ENCODE measurements at regions not wholly inside any gene's neighbourhood (a gene's known extent, or its start where the extent isn't known, plus 50 kb on each side); places are given as distances from the start of the nearest gene placed in this dataset.

GRCh38 chr14:71489742-71490141 lies 442.5 kb upstream of the RGS6 start:
- DNase-seq (ENCODE audit: low read depth in 2 of 2), result no peak

GRCh38 chr14:71491931-71492330 lies 440.3 kb upstream of the RGS6 start:
- DNase-seq (ENCODE audit: low read depth in 2 of 2), result no peak

GRCh38 chr14:71492346-71492745 lies 439.9 kb upstream of the RGS6 start:
- no peak for DNase-seq (ENCODE audit: low read depth in 2 of 2)

DNA sequence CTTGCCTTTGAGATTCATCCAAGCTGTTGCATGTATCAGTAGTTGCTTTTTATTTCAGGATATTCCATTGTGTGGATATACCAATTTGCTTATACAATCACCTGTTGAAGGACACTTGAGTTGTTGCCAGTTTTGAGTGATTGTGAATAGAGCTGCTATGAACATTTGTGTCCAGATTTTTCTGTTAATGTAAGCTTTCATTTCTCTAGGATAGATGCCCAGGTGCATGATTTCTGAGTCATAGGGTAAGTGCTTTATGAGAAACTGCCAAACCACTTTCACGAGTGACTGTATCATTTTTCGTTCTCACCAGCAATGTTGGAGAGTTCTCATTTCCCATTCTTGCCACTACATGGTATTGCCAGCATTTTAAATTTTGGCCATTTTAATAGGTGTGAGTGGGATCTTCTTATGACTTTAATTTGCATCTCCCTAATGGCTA lies 434.6 kb upstream of the RGS6 start:
- peak; percentile 21 to 39 for DNase-seq (ENCODE audit: low read depth in 2 of 2)

DNA sequence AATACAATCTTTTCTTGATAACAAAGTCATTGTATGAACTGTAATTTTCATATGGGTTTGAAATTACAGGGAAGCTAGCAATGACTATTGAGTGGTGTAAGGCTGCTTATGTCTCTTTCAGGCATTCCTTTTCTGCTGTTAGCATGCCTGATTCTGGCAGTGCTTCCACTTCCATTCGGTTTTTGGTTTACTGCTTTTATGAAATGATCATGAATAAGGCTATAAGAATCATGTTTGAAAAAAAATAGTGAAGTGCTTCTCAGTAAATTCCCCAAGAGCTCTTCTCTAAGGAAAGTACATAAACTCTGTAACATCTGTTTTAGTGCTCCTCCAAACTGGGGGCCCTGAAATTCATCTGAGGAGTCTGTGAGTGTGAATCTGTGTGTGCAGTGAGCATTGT lies 434.0 kb upstream of the RGS6 start:
- no peak for DNase-seq (ENCODE audit: low read depth in 2 of 2)

- DNase-seq (ENCODE audit: low read depth in 2 of 2), result no peak
These were observed 433.2 kb upstream of the RGS6 start for GRCh38 chr14:71499018-71499417.

GRCh38 chr14:71507681-71508080 lies 424.5 kb upstream of the RGS6 start:
- DNase-seq (ENCODE audit: low read depth in 2 of 2), result no peak

DNA sequence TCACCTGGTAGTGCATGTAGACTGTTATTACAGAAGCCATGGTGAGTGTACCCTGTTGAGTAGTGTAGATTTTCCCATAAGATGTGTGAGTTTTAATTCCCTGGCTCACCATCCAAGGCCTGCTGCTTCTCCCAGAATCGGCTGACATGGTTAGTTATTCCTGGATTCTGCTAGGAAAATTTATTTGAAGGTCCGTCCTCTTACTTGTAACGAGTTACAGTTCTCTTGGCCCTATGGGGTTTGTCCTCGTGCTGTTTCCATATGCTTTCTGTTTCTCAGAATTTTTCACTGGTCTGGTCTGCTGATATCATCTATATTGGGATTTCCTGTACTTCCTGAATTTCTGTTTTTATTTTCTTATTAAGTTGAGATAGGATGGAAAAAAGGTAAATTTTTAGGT lies 423.3 kb upstream of the RGS6 start:
- no peak for DNase-seq (ENCODE audit: low read depth in 2 of 2)

DNA sequence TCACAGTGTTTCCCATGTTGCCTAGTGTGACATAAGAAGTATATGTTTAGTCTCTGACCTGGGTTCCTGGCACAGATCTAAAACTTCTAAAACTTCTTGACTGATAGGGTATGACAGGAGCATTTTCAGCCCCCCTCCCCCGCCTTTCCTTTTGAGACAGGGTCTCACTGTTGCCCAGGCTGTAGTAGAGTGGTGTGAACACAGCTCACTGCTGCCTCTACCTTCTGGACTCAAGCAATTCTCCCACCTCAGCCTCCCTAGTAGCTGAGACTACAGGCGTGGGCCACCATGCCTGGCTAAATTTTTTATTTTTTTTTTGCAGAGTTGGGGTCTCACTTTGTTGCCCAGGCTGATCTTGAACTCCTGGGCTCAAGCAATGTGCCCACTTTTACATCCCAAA lies 421.1 kb upstream of the RGS6 start:
- no peak for DNase-seq (ENCODE audit: low read depth in 2 of 2)

GRCh38 chr14:71514941-71515919 lies 417.0 kb upstream of the RGS6 start:
- DNase-seq (ENCODE audit: low read depth in 2 of 2), result no peak

DNA sequence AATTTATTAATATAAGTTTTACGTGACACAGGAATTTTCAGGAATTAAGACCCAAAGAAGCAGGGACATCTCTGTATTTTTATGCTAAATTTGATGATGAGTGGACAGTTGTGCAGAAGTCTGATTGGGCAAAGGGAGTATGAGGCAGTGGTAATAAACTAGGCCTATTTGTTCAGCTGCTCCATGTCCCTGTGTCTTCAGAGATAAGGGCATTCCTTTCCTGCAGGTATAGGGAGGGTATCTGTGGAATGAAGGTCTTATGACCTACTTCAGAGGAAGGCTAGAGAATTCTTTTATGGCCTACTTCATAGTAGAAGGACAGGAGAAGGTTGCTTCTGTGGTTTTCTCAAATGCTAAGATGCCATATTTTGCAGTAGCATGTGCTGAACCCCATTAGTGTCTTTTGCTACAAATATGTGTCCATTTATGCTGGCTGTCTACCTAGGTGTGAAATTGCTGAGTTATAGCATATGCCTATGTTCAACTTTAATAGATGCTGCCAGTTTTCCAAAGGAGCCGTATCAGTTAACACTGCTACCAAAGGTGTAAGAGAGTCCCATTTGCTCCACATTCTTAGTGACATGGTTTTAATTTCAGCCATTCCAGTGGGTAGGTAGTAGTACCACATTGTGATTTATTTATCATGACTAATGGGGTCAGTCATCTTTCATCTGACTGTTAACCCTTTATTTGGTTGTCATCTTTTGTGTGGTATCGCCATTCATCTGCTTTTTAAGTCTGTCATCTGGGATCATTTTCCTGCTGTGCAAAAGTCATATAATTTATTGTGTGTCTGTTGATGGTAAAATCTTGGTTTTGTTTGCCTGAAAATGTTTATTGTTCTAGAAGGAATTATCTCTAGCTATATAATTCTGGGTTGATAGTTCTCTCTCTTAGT lies 410.7 kb upstream of the RGS6 start:
- no peak for DNase-seq (ENCODE audit: low read depth in 2 of 2)

GRCh38 chr14:71523630-71524319 lies 408.5 kb upstream of the RGS6 start:
- DNase-seq (ENCODE audit: low read depth in 2 of 2), result no peak

DNA sequence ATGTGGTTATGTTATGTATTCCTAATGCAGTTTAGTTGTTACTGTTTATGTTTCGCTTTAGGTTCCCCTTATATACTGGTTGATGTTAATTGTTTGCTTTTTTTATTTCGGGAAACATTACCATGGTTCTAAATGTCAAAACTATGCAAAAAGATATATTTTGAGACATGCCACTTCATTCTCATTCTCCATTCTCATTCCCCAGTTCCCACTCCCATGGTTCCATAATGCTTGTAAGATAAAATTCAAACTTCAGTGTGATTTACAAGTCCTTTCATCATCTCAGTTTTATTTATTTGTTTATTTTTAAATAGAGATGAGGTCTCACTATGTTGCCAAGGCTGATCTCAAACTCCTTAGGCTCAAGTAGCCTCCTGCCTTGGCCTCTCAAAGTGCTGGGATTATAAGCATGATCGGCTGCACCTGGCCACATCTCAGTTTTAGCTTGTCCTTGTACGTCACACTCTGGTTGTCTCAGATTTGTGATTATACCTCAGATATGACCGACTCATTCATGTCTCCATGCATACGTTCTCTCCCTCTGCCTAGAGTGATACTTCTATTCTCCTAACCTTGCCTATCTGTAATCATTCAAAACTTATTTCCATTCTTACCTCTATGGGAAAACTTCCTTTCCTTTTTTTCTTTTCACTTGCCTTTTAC lies 407.8 kb upstream of the RGS6 start:
- no peak for DNase-seq (ENCODE audit: low read depth in 2 of 2)

GRCh38 chr14:71525663-71526221 lies 406.5 kb upstream of the RGS6 start:
- DNase-seq (ENCODE audit: low read depth in 2 of 2), result no peak

DNA sequence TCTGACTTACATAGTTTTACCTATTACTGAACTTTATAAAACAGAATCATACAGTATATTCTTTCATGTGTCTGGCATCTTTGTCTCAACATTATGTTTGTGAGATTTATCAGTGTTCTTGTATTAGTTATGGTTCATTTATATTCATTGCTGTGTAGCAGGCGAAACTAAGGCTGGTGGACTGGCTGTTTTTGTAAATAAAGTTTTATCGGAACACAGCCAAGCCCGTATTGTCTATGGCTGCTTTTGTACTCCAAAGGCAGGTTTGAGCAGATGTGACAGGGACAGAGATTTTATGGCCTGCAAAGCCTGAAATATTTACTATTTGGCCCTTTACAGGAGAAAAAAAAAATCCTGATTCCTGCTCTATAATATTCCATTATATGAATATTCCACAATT lies 405.8 kb upstream of the RGS6 start:
- no peak for DNase-seq (ENCODE audit: low read depth in 2 of 2)

- DNase-seq (ENCODE audit: low read depth in 2 of 2), result no peak
These were observed 404.4 kb upstream of the RGS6 start for GRCh38 chr14:71527838-71528237.

DNA sequence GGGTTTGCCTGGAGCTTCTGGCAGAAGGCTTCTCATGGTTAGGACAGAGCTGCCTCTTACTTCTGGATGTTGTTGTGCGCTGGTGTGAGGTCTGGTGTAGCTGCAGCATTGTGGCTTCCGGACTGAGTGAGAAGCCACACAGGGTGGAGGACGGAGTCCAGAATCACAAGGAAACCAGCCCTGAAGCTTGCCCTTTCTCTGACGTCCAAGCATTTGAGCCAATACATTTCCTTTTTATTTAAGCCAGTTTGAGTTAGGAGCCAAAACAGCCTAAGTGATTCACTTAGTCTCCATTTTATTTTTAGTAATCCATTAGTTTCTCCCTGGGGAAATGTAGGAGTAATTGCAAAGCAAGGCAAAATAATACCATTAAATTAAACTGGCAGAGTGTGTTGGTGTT lies 402.4 kb upstream of the RGS6 start:
- peak; percentile 29 to 72 for DNase-seq (ENCODE audit: low read depth in 2 of 2)

GRCh38 chr14:71532344-71532743 lies 399.9 kb upstream of the RGS6 start:
- no peak for DNase-seq (ENCODE audit: low read depth in 2 of 2)

- DNase-seq (ENCODE audit: low read depth in 2 of 2), result peak; percentile 25 to 62
These were observed 399.4 kb upstream of the RGS6 start for GRCh38 chr14:71532790-71533189.

DNA sequence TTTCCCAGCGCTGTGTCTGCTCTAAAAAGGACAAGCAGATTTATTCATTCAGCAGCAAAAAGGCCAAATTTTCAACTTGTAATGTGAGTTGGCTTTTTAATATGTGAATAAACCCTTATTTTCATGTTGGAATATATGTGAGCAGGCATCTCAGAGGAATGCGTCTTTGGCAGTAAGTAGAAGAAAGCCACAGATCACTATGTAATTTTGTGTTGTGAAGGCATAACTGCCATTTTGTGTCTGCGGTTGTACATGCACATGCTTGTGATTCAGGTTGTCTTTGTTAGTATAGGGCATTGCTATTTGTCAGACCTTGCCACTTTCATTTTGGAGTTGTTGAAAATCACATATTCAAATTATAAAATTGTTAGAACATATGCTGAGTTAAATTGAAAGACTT lies 398.8 kb upstream of the RGS6 start:
- DNase-seq (ENCODE audit: low read depth in 2 of 2), result no peak

GRCh38 chr14:71533800-71534199 lies 398.4 kb upstream of the RGS6 start:
- DNase-seq (ENCODE audit: low read depth in 2 of 2), result no peak
